Mesodermal cell (in vitro differentiated cells): ENCODE measurements at regions not wholly inside any gene's neighbourhood (a gene's known extent, or its start where the extent isn't known, plus 50 kb on each side); places are given as distances from the start of the nearest gene placed in this dataset.

Source experiments
- H3K27ac ChIP-seq: 2 replicates; pipeline ENCODE4 v1.7.0; 2013; ENCODE audit warnings: mild to moderate bottlenecking, low read depth, low read length, moderate library complexity; ENCODE audit not compliant: severe bottlenecking
- H3K36me3 ChIP-seq: 2 replicates; pipeline ENCODE4 v1.7.1; 2013; ENCODE audit warnings: mild to moderate bottlenecking, low read length, moderate library complexity; ENCODE audit not compliant: control insufficient read depth, insufficient read depth
- H3K4me1 ChIP-seq: one replicate; pipeline ENCODE4 v1.7.1; 2013; ENCODE audit warnings: mild to moderate bottlenecking, low read length; ENCODE audit not compliant: insufficient read depth, control insufficient read depth, poor library complexity, severe bottlenecking
- H3K4me3 ChIP-seq: 2 replicates; pipeline ENCODE4 v1.7.0; 2013; ENCODE audit warnings: low read length, control low read depth, mild to moderate bottlenecking; ENCODE audit not compliant: insufficient read depth, poor library complexity, severe bottlenecking; ENCODE audit errors: extremely low read depth
- H3K9me3 ChIP-seq: 2 replicates; pipeline ENCODE4 v1.7.1; 2013; ENCODE audit warnings: mild to moderate bottlenecking, low read length, moderate library complexity; ENCODE audit not compliant: control insufficient read depth
- WGBS, 2 experiments: methylation state at CpG; one replicate each; pipeline ENCODE4 v1.1.5; 2013; ENCODE audit warnings: missing lambda C conversion rate in 2 of 2; ENCODE audit not compliant: insufficient coverage in 2 of 2; 5-methylcytosine and 5-hydroxymethylcytosine counted together

DNA sequence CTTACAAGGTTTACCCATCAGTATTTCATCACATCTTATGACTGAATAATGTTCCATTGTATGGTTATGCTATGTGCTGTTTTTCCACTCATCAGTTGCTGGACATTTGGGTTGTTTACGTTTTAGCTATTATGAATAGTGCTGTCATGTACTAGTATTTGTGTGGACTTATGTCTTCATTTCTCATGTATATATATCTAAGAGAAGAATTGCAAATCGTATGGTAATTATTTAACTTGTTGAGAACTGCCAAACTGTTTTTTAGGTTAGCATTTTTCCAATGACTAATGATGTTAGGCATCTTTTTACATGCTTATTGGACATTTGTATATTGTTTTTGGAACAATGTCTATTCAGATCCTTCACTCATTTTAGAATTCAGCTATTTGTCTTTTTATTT lies 368.3 kb downstream of the LMO7 start:
- H3K36me3 ChIP-seq: no peaks in the 10 kb centered on the region
- no peak overlapping the region for H3K27ac ChIP-seq
- no peaks in the 10 kb centered on the region for H3K4me1 ChIP-seq
- no CpG with 5 or more reads among the region's 2 CpGs for WGBS, 2 experiments
- no peaks in the 10 kb centered on the region for H3K9me3 ChIP-seq
- no peak overlapping the region for H3K4me3 ChIP-seq

DNA sequence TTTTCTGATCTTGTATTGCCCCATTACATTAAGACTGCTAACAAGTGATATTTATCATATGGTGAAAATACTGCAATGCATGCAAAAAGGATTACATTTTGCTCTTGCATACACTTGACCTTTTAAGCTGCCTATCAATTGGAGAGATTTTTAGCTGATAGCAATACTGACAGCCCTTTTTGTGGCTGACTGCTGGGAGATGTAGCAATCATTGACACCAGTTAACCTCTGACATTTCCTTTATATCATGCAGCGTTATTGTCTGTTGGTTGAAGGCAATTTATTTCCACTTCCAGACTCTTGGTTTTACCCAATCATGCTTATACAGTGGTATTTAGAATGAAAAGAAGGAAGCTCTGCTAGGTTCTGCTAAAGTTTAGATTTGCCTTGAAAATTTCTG lies 364.0 kb downstream of the LMO7 start:
- H3K27ac ChIP-seq: no peak overlapping the region
- H3K4me1 ChIP-seq: no peaks in the 10 kb centered on the region
- no CpG with 5 or more reads among the region's 1 CpG for WGBS, 2 experiments
- no peaks in the 10 kb centered on the region for H3K36me3 ChIP-seq
- no peaks in the 10 kb centered on the region for H3K9me3 ChIP-seq
- no peak overlapping the region for H3K4me3 ChIP-seq

DNA sequence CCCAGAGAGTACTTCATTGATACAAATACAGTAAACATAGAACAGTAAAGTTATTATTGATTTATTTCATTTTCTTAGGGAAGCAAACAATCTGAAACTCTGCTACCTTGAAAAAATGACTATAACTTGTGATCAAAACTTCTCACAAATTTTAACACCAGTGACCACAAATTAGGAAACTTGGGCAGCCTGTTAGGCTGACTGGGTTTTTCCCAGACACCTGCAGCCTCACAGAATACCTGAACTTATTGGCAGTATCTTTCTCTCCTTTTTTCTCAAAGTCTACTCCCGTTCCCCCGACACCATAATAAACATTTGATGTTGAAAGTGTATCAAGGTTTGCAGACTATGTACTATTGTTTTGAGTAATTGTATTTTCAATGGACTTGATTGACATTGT lies 360.5 kb downstream of the LMO7 start:
- no peak overlapping the region for H3K27ac ChIP-seq
- H3K4me3 ChIP-seq: no peak overlapping the region
- no peaks in the 10 kb centered on the region for H3K9me3 ChIP-seq
- no peaks in the 10 kb centered on the region for H3K4me1 ChIP-seq
- no peaks in the 10 kb centered on the region for H3K36me3 ChIP-seq
- WGBS, 2 experiments: no CpG with 5 or more reads among the region's 2 CpGs

- Histone ChIP-seq H3K9me3 (no peaks in the 10 kb centered on the region), H3K4me1 (no peaks in the 10 kb centered on the region), H3K27ac (no peak overlapping the region), H3K36me3 (no peaks in the 10 kb centered on the region), H3K4me3 (no peak overlapping the region)
- no CpG with 5 or more reads among the region's 2 CpGs for WGBS, 2 experiments
Measured at GRCh38 chr13:75995966-75996365, 359.8 kb downstream of the LMO7 start.

- H3K36me3 ChIP-seq: no peaks in the 10 kb centered on the region
- H3K9me3 ChIP-seq: peaks cover 4% of the 10 kb centered on the region
- 92 to 97% methylated on average over 5 to 8 of the region's 8 CpGs for WGBS, 2 experiments
- no peak overlapping the region for H3K27ac ChIP-seq
- H3K4me3 ChIP-seq: no peak overlapping the region
- H3K4me1 ChIP-seq: no peaks in the 10 kb centered on the region
Measured at GRCh38 chr13:75993823-75994222, 357.7 kb downstream of the LMO7 start.

GRCh38 chr13:75993241-75993640 lies 357.1 kb downstream of the LMO7 start:
- H3K4me1 ChIP-seq: no peaks in the 10 kb centered on the region
- no peak overlapping the region for H3K4me3 ChIP-seq
- WGBS, 2 experiments: 90% methylated on average over 2 to 3 of the region's 3 CpGs
- no peaks in the 10 kb centered on the region for H3K36me3 ChIP-seq
- no peak overlapping the region for H3K27ac ChIP-seq
- H3K9me3 ChIP-seq: peaks cover 4% of the 10 kb centered on the region

DNA sequence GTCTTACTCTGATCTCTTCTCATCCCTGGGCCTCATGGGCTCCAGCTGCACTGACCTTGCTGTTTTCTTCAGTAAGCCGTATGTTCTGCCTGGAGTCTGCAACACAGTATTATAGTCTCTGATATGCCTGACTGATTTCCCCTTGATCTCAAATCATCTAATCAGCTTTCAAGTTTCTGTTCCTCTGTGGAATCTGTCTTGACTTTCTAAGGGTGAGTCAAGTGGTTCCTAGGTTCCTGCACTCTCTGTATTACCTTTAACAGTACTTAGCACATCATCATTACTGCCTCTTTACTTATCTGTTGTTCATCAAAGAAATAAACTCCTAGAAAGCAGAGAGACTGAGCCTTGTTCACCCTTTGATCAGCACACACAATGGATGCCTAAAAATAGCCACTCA lies 350.7 kb downstream of the LMO7 start:
- Histone ChIP-seq H3K36me3 (no peaks in the 10 kb centered on the region), H3K27ac (peak overlapping the region; percentile 2), H3K4me3 (no peak overlapping the region), H3K4me1 (no peaks in the 10 kb centered on the region), H3K9me3 (peaks cover 4% of the 10 kb centered on the region)
- 88% methylated on average over 1 of the region's 1 CpG; no CpG with 5 or more reads in 1 of the 2 experiments for WGBS, 2 experiments

DNA sequence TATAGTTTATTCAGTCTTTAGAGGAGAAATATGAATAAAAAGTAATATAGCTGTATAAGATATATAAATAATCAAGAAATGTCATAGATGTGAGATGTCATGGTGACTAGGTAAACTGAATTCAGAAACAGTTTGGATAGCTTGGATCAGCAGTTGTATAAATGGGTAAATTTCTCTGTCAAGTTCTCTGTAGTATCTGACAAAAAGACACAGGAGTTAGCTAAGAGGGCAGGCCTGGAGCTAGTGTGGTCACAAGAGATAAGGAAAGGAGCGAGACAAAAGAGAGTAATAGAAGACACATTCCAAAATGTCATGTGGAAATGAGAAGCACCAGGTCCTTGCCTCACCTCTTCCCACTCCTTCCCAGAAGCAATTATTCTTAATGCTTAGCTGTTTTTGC lies 349.0 kb downstream of the LMO7 start:
- H3K9me3 ChIP-seq: peaks cover 4% of the 10 kb centered on the region
- WGBS, 2 experiments: no CpG with 5 or more reads among the region's 1 CpG
- H3K36me3 ChIP-seq: no peaks in the 10 kb centered on the region
- H3K4me3 ChIP-seq: no peak overlapping the region
- peak overlapping the region; percentile 2 for H3K27ac ChIP-seq
- H3K4me1 ChIP-seq: no peaks in the 10 kb centered on the region

DNA sequence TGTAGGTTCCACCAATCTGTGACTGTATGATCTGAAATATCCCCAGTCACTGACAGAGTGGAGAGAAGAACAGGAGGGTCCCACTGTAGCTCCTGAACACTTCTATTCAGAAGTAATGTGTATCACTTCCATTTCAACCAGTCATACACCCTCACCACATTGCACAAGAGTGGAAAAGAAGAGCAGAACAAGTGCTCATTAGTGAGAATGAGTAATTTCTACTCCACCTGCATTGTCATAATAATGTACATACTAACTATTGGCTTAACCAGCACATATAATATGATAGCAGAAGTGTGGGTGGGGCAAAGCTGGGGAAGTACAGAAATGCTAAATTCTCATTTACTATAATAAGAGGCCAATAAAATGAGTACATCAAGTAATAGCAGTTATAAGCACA lies 342.7 kb downstream of the LMO7 start:
- no peaks in the 10 kb centered on the region for H3K9me3 ChIP-seq
- H3K27ac ChIP-seq: no peak overlapping the region
- no peaks in the 10 kb centered on the region for H3K36me3 ChIP-seq
- H3K4me1 ChIP-seq: no peaks in the 10 kb centered on the region
- no peak overlapping the region for H3K4me3 ChIP-seq

GRCh38 chr13:75968103-75968838 lies 332.1 kb downstream of the LMO7 start:
- no peaks in the 10 kb centered on the region for H3K9me3 ChIP-seq
- no peak overlapping the region for H3K27ac ChIP-seq
- H3K4me1 ChIP-seq: peaks cover 3% of the 10 kb centered on the region
- H3K36me3 ChIP-seq: no peaks in the 10 kb centered on the region
- WGBS, 2 experiments: 70 to 95% methylated on average over 2 to 3 of the region's 4 CpGs
- no peak overlapping the region for H3K4me3 ChIP-seq

- Histone ChIP-seq H3K36me3 (no peaks in the 10 kb centered on the region), H3K4me3 (no peak overlapping the region), H3K9me3 (no peaks in the 10 kb centered on the region), H3K27ac (peak overlapping the region; percentile 17), H3K4me1 (peaks cover 3% of the 10 kb centered on the region)
- WGBS, 2 experiments: 65 to 82% methylated on average over 3 to 4 of the region's 4 CpGs
Measured at GRCh38 chr13:75963302-75963701, 327.2 kb downstream of the LMO7 start.
